NAMALWA (cell line): ENCODE measurements at regions not wholly inside any gene's neighbourhood (a gene's known extent, or its start where the extent isn't known, plus 50 kb on each side); places are given as distances from the start of the nearest gene placed in this dataset.
A peak's percentile ranks its signal among the peaks of the same experiment; 100 is the strongest.

Experiments
- DNase-seq: peaks from one replicate; pipeline ENCODE4 v3.0.0-alpha.2; 2015; ENCODE audit warnings: low spot score

GRCh38 chr15:85307687-85308045 is 72.7 kb upstream of the AKAP13 start:
- no peak for DNase-seq

- DNase-seq, result no peak
Measured at GRCh38 chr15:85311647-85312046, 68.8 kb upstream of the AKAP13 start.

- DNase-seq, result peak; percentile 47
Measured at GRCh38 chr15:85312486-85312885, 67.9 kb upstream of the AKAP13 start.

GRCh38 chr15:85312929-85313331 is 67.5 kb upstream of the AKAP13 start:
- peak; percentile 26 for DNase-seq

GRCh38 chr15:85313339-85313738 is 67.1 kb upstream of the AKAP13 start:
- no peak for DNase-seq

- no peak for DNase-seq
Measured at GRCh38 chr15:85314146-85314545, 66.3 kb upstream of the AKAP13 start.

- no peak for DNase-seq
Measured at GRCh38 chr15:85314633-85315032, 65.8 kb upstream of the AKAP13 start.

- DNase-seq, result no peak
Measured at GRCh38 chr15:85316244-85316934, 64.0 kb upstream of the AKAP13 start.

- DNase-seq, result peak; percentile 45
Measured at GRCh38 chr15:85318048-85318731, 62.2 kb upstream of the AKAP13 start.

GRCh38 chr15:85318732-85319076 is 61.7 kb upstream of the AKAP13 start:
- DNase-seq, result no peak

- DNase-seq, result no peak
Measured at GRCh38 chr15:85324202-85324601, 56.2 kb upstream of the AKAP13 start.

GRCh38 chr15:85325834-85326233 is 54.6 kb upstream of the AKAP13 start:
- no peak for DNase-seq

- no peak for DNase-seq
Measured at GRCh38 chr15:85326291-85326690, 54.1 kb upstream of the AKAP13 start.

- peak; percentile 30 for DNase-seq
Measured at GRCh38 chr15:85327820-85328219, 52.6 kb upstream of the AKAP13 start.

- DNase-seq, result peak; percentile 96
Measured at GRCh38 chr15:85329561-85330422, 50.6 kb upstream of the AKAP13 start.
